Middle frontal gyrus (tissue), 1 donor: ENCODE measurements at regions not wholly inside any gene's neighbourhood (a gene's known extent, or its start where the extent isn't known, plus 50 kb on each side); places are given as distances from the start of the nearest gene placed in this dataset.
A peak's percentile ranks its signal among the peaks of the same experiment; 100 is the strongest.

Experiments used
- DNase-seq: peaks from one replicate; pipeline ENCODE4 v3.0.0-alpha.2; 2015; ENCODE audit warnings: low spot score; ENCODE audit errors: extremely low spot score

DNA sequence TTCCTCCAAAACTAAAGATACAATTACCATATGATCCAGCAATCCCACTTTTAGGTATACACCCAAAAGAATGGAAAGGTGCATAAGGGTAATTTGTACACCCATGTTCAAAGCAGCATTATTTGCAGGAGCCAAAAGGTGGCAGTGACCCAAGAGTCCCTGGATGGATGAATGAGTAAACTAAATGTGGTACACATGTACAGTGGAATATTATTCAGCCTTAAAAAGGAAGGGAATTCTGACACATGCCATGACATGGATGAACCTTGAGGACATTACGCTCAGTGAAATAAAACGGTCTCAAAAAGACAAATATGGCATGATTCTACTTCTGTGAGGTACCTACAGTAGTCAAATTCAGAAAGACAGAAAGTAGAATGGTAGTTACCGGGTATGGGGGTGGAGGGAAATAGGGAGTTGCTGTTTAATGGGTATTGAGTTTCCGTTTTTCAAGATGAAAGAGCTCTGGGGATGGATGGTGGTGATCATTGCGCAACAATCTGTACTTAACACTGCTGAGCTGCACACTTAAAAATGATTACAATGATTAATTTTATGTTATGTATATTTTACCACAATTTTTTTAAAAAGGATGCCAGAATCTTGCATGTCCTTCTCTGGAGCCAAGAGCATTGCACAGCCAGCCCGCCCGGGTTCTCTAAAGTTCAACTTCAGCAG lies 518.9 kb upstream of the JARID2 start:
- DNase-seq, result no peak

- no peak for DNase-seq
Measured at GRCh38 chr6:14727494-14728395, 518.1 kb upstream of the JARID2 start.

DNA sequence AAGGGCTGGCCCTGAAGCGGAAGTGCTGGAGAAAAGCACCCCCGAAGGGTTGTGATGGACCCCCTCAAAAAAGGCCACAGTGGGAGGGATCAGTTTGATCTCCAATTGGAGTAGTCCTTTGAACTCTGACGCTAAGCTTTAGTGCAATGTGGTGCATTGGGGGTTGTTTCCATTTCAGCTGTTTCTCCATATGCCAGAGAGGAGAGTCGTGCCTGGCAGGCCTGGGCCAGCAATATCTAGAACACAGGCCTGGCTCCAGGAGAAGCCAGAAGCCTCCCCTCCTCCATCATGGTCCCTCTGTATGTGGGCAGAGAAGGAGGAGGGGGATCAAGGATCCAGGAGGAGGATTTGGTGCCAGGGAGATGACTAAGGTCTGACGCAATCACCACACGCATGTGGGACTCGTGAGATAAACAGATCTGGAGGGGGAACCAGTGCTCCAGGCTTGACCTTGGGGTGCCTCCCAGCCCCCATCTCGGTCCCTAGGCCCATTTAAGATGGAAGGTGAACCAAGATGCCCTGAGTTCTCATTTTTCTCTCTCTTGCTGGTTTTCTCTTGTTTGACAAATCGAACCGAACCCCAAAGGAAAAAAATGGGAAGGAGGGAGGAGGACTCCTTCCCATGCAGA lies 517.4 kb upstream of the JARID2 start:
- DNase-seq, result no peak

GRCh38 chr6:14729129-14729871 lies 516.6 kb upstream of the JARID2 start:
- no peak for DNase-seq

DNA sequence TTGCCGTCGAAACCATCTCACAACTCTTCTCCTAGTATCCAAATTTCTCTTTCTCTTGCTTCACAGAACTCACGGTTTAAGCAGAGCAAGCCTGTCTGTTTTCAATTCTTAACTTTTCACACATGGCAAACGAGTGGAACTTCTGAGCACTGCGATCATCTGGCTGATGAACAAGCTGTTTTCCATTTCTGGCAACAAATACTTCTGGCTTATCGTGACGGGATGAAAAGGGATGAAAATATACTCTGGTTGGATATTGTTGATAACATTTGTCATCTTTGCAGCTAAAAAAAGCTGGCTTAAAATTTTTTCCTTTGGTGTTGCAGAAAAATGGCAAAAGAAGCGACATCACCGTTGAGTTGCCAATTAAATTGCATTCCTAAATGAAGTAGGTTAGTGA lies 515.2 kb upstream of the JARID2 start:
- peak; percentile 20 for DNase-seq

- no peak for DNase-seq
Measured at GRCh38 chr6:14731611-14732010, 514.3 kb upstream of the JARID2 start.

DNA sequence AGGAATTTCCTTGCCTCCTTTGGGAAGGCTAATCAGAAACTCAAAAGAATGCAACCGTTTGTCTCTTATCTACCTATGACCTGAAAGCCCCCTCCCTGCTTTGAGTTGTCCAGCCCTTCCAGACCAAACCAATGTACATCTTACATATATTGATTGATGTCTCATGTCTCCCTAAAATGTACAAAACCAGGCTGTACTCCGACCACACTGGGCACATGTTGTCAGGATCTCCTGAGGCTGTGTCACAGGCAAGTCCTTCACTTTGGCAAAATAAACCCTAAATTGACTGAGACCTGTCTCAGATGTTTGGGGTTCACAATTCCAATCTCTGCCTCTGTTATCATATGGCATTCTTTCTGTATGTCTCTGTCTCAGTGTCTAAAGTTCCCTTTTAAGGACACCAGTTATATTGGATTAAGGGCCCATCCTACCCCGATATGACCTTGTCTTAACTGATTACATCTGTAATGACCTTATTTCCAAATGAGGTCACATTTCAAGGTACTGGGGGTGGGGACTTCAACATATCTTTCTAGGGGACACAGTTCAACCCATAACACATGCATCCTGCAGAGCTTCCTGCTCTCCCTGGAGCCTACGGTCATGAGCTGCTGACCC lies 513.5 kb upstream of the JARID2 start:
- DNase-seq, result no peak

GRCh38 chr6:14732844-14733757 lies 512.8 kb upstream of the JARID2 start:
- no peak for DNase-seq

- DNase-seq, result no peak
Measured at GRCh38 chr6:14734052-14734415, 511.8 kb upstream of the JARID2 start.

DNA sequence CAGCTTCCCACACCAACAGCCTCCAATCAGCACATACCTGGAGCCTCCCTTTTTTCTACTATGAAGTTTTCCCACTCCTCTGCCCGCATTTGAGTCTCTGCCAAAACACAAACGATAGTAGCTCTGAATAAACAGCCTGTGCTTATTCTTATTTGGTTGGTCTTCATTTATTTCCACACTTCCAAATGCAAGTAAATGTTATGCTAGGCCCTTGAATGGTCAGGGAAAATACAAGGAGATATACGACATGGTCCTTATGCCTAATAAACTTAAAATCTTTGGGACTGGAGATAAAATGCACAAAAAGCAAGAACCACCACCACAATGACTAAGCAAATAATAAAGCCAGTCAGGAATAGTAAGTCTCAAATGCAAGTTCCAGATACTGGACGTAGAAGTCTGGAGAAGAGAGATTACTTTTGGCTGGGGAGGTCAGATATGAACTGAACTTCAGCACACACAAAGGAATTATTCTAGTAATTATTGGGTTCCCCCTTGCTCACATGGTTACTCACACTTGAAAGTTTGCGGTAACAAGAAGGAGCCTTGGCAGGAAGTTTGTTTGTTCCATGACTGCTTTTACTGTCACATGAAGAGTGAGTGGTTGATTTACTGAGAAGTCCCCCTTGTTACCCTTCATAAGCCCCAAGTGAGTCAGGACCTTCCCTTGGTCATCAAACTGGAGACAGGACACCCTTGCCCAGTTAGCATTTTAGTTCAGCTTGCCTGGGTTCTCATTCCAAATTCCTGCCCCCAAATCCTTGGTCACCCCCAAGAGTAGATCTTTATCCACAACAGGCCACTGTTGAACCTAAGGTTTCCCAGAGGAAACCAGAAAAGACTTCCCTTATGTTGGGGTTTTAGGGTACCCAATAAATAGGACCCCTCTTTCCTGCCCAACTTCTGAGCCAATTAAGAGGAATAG lies 511.2 kb upstream of the JARID2 start:
- no peak for DNase-seq

DNA sequence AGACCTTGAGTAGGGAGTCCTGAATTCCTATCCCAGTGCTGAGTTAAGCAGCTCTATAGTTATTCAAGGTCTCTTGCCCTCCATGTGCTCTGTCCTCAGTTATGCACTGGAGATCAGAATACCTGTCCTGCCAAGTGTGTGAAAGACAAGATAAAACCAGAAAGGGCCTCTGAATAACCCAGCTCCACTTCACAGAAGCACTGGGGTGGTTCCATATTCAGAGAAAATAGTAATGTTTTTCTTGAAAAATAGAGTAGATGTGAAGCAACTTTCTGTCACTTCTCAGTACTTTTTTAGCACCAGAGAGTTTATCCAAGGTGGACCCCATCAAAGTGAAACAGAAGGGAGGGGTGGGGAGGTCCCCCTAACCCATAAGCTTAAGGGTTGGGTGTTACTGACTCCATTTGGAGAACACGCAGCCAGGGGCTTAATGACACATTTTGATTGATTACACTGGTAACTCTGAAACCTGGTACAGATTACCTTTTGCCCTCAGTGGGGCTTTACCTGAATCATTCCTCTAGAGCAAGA lies 509.8 kb upstream of the JARID2 start:
- no peak for DNase-seq

DNA sequence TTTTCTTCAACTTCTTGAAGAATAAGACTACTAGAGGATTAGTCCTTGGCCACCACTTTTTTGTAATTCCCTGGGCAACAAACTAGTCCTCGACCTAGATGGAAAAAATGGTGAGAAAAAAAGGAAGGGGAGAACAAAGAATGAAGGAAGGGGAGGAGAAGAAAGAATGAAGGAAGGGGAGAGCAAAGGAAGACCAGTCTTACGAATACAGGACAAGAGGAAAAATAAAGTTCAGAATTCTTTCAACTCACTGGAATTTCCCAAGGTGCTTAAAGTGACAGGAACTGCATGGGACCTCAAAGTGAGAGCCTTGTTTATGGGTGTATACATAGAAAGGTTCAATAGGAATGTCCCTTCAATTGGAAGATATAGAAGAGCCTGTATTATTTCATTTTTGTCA lies 509.3 kb upstream of the JARID2 start:
- no peak for DNase-seq

DNA sequence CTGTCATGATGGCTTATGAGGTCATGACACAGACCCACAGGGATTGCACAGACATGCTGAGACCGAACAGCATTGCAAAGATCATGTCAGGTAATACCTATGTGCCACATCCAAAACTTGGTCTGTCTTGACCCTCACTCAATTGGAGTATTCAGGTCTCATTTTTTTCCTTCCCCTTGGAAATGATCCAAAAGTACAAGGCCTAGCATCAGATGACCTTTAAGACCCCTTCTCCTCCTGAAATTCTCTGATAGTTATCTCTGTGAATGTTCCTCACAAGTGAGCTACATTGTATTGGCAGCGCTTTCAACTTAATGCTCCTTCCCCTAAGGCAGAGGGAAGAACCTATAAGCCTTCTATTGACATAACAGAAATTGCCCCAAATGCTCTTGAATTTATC lies 507.4 kb upstream of the JARID2 start:
- no peak for DNase-seq

GRCh38 chr6:14738933-14739332 lies 506.9 kb upstream of the JARID2 start:
- DNase-seq, result no peak

DNA sequence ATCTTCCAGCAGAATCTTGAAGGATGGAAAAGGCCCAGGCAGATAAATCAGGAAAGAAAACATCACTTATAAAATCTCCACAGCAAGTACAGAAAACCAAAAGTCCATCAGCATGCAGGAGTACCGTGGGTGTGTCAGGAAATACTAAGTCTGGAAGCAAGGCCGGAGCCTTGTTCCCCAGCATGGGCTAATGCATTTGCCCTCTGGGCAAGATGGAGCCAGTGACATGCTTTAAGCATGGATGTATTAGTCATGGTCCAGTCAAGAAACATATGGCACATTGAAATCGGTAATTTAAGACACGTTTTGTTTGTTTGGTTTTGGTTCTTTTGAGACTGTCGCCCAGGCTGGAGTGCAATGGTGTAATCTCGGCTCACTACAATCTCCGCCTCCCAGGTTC lies 506.0 kb upstream of the JARID2 start:
- DNase-seq, result no peak

GRCh38 chr6:14742171-14742570 lies 503.7 kb upstream of the JARID2 start:
- DNase-seq, result no peak

GRCh38 chr6:14742680-14743079 lies 503.2 kb upstream of the JARID2 start:
- DNase-seq, result no peak

GRCh38 chr6:14743144-14743473 lies 502.8 kb upstream of the JARID2 start:
- no peak for DNase-seq
